ENCODE measurements at regions not wholly inside any gene's neighbourhood (a gene's known extent, or its start where the extent isn't known, plus 50 kb on each side); places are given as distances from the start of the nearest gene placed in this dataset.

- Histone ChIP-seq H3K9ac (replicated peaks in 1 of 4; ENCODE audit: extremely low read depth in 1 of 4, low read depth in 3 of 4, low read length in 3 of 4) (no peak overlapping the region), H2AFZ (ENCODE audit: low read length) (no peak overlapping the region), H2BK12ac (ENCODE audit: low read depth, low read length) (no peak overlapping the region), H4K20me1 (replicated peaks in 1 of 2; ENCODE audit: control insufficient read depth in 1 of 2, insufficient read depth in 2 of 2, low read length in 2 of 2) (no peaks in the 10 kb centered on the region), H3K23ac (ENCODE audit: insufficient read length) (no peak overlapping the region), H3K18ac (ENCODE audit: extremely low read depth, low read length) (no peak overlapping the region), H3K4me3 (ENCODE audit: extremely low read depth in 1 of 4, insufficient read depth in 2 of 4, low read depth in 3 of 4, low read length in 4 of 4) (no peak overlapping the region), H3K79me1 (ENCODE audit: low read depth, low read length) (no peaks in the 10 kb centered on the region), H2BK5ac (ENCODE audit: low read depth, low read length) (no peak overlapping the region), H3K4me1 (replicated peaks in 1 of 4; ENCODE audit: control insufficient read depth in 3 of 4, insufficient read depth in 4 of 4, low read length in 3 of 4) (no peaks in the 10 kb centered on the region), H3K4ac (replicated peaks; ENCODE audit: insufficient read length, low read depth, low read length) (no peak overlapping the region), H4K91ac (replicated peaks; ENCODE audit: insufficient read length, low read length) (no peak overlapping the region), H3K27ac (ENCODE audit: low read depth, low read length) (no peak overlapping the region), H3K14ac (ENCODE audit: insufficient read length) (no peak overlapping the region), H3K27me3 (replicated peaks in 1 of 4; ENCODE audit: control insufficient read depth in 3 of 4, extremely low read depth in 1 of 4, insufficient read depth in 3 of 4, low read length in 3 of 4) (no peaks in the 10 kb centered on the region), H3K36me3 (ENCODE audit: control insufficient read depth in 2 of 4, insufficient read depth in 4 of 4, low read length in 3 of 4) (no peaks in the 10 kb centered on the region), H2BK120ac (replicated peaks; ENCODE audit: low read depth, low read length) (no peak overlapping the region), H3K9me3 (ENCODE audit: insufficient read depth in 2 of 2, low read depth in 1 of 2, low read length in 1 of 2) (no peaks in the 10 kb centered on the region), H3K4me2 (ENCODE audit: insufficient read depth in 1 of 2, low read depth in 2 of 2, low read length in 2 of 2) (no peak overlapping the region), H2BK20ac (ENCODE audit: low read length) (no peak overlapping the region), H2BK15ac (ENCODE audit: low read length) (no peak overlapping the region), H4K5ac (ENCODE audit: insufficient read length, low read depth, low read length) (no peak overlapping the region), H3K79me2 (ENCODE audit: control insufficient read depth in 1 of 2, insufficient read depth in 2 of 2, low read length in 2 of 2) (no peaks in the 10 kb centered on the region), H4K8ac (ENCODE audit: extremely low read depth, insufficient read depth, low read length) (no peak overlapping the region), H2AK5ac (ENCODE audit: low read depth, low read length) (no peak overlapping the region), H3K23me2 (ENCODE audit: low read depth, low read length) (no peaks in the 10 kb centered on the region), H3K56ac (replicated peaks; ENCODE audit: insufficient read length, low read depth, low read length) (no peak overlapping the region)
- ChIA-PET POLR2A (ENCODE audit: partially characterized antibody) (no interaction called here), CTCF (ENCODE audit: partially characterized antibody) (no interaction called here)
- FAIRE-seq (no peak), DNase-seq (ENCODE audit: low read depth in 1 of 2, low spot score in 2 of 2) (no peak)
- 98% methylated on average over 2 of the region's 2 CpGs; no CpG with 5 or more reads in 1 of the 2 experiments for WGBS, 2 experiments (ENCODE audit: extremely low coverage in 1 of 2, insufficient coverage in 1 of 2, insufficient read length in 1 of 2, insufficient replicate concordance in 2 of 2, low coverage in 1 of 2, low lambda C conversion rate in 2 of 2, missing lambda C conversion rate in 1 of 2)
- TF ChIP-seq YY1 (IDR thresholded peaks at IDR 0.05; ENCODE audit: low read depth, low read length) (no peak), CBX5 (IDR thresholded peaks at IDR 0.05; ENCODE audit: low read depth, low read length) (no peak), HDAC2 (IDR thresholded peaks at IDR 0.05; ENCODE audit: borderline replicate concordance in 1 of 2, low read depth in 2 of 2, low read length in 2 of 2) (no peak), KDM5A (IDR thresholded peaks at IDR 0.05; ENCODE audit: low read length) (no peak), CTCF (IDR thresholded peaks at IDR 0.05; ENCODE audit: control extremely low read depth in 1 of 3, insufficient read depth in 1 of 3, low read depth in 1 of 3, low read length in 3 of 3) (no peak), EZH2 (IDR thresholded peaks at IDR 0.05; ENCODE audit: low read depth, low read length, severe bottlenecking) (no peak), TEAD4 (IDR thresholded peaks at IDR 0.05; ENCODE audit: low read depth, low read length) (no peak), SP4 (IDR thresholded peaks at IDR 0.05; ENCODE audit: low read length) (no peak), POLR2AphosphoS5 (IDR thresholded peaks at IDR 0.05; ENCODE audit: low read depth, low read length) (no peak), RXRA (IDR thresholded peaks at IDR 0.05; ENCODE audit: insufficient read depth, low read depth, low read length) (no peak), SRF (IDR thresholded peaks at IDR 0.05; ENCODE audit: low read depth, low read length) (no peak), JUN (IDR thresholded peaks at IDR 0.05; ENCODE audit: low read depth, low read length) (no peak)
Measured at GRCh38 chr6:81608776-81609175, 143.7 kb downstream of the TENT5A start.

Measured in H1 (cell line).